GM12865 (cell line): ENCODE measurements at regions not wholly inside any gene's neighbourhood (a gene's known extent, or its start where the extent isn't known, plus 50 kb on each side); places are given as distances from the start of the nearest gene placed in this dataset.

Experiments
- DNase-seq: peaks from one replicate; pipeline ENCODE4 v3.0.0; 2010; ENCODE audit warnings: low read depth
- H3K4me3 ChIP-seq: 2 replicates; pipeline ENCODE4 v1.5.1; 2011; ENCODE audit warnings: mild to moderate bottlenecking, low read depth, low read length, control low read depth
- TF ChIP-seq, protein P1 (sequence below): IDR thresholded peaks from 2 replicates; pipeline ENCODE4 v1.5.1; 2011; ENCODE audit warnings: low read length, control low read depth, low read depth, inconsistent platforms; ENCODE audit not compliant: insufficient read depth; ENCODE audit errors: missing control alignments

DNA sequence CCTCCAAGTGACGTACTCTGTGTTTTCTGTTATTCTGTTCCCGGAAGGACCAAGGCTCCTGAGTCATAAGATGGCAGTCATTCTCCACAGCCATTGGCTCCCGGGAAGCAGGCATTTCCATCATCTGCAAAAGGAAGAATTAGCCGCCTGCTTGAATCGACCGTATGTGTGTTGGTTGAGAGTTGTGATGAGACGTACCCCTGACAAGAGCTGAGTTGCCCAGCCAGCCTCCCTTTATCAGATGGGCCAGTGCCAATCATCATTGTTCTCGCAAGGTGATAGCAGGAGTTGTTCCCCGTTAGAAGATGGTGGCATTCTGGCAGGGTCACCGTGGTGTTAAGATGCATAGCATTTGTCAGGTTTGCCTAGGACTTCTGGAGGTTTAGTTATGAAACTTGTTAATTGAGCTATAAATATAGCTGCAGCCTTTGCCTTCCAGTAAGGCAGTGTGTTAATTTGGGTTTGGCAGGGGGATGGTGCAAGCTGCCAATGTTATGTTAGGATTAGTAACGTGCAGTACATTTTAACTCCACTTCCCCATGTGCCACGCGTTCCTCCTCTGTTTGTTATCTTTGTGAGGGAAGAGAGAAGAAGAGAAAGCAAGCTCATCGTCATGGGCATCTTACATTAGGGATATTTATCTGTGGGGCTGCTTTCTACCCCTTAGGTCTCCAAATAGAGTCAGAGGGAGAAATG is 652.7 kb upstream of the FANCL start:
- no peak for DNase-seq
- H3K4me3 ChIP-seq, result no peak overlapping the region
- TF ChIP-seq, protein P1, sequence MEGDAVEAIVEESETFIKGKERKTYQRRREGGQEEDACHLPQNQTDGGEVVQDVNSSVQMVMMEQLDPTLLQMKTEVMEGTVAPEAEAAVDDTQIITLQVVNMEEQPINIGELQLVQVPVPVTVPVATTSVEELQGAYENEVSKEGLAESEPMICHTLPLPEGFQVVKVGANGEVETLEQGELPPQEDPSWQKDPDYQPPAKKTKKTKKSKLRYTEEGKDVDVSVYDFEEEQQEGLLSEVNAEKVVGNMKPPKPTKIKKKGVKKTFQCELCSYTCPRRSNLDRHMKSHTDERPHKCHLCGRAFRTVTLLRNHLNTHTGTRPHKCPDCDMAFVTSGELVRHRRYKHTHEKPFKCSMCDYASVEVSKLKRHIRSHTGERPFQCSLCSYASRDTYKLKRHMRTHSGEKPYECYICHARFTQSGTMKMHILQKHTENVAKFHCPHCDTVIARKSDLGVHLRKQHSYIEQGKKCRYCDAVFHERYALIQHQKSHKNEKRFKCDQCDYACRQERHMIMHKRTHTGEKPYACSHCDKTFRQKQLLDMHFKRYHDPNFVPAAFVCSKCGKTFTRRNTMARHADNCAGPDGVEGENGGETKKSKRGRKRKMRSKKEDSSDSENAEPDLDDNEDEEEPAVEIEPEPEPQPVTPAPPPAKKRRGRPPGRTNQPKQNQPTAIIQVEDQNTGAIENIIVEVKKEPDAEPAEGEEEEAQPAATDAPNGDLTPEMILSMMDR, result no peak

GRCh38 chr2:58891828-58892377 is 650.8 kb upstream of the FANCL start:
- no peak overlapping the region for H3K4me3 ChIP-seq
- DNase-seq, result no peak
- TF ChIP-seq, protein P1, result no peak

GRCh38 chr2:58890865-58891525 is 649.9 kb upstream of the FANCL start:
- no peak overlapping the region for H3K4me3 ChIP-seq
- no peak for DNase-seq
- TF ChIP-seq, protein P1, result no peak

DNA sequence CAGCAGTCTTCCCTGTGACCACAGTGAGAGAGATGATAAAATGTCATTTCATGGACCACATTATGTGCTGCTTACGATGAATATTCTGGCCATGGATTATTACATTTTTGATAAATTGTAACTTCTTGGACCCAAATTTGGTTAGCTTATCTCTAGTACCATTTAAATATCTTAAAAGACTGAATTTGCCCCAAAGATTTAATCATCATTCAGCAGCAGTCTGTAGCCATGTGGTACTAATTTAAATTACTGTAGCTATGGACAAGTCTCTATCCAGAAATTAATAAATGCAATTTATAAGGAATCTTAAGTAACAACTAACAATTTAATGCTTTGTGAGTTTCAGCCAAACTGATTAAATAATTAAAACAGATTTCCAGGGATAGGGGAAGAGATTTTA is 644.9 kb upstream of the FANCL start:
- no peak for DNase-seq
- no peak overlapping the region for H3K4me3 ChIP-seq
- TF ChIP-seq, protein P1, result no peak

DNA sequence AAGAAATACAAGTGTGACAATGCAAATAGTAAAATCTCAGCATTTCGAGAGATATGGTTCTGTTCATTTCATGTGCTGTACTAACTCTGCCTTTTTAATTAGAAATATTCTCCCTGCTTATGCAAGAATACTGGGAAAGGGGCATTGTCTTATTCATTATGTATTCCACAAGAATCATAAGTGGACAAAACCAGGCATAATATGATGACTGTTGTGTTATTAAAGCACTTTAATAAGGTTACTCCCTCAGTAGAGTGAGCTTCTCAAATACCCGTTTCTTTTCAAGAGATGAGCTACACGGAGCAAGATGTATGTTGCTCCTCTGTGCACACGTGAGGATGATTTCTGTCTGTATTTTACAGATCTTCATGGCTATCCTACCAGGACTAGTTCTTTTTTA is 638.7 kb upstream of the FANCL start:
- no peak for DNase-seq
- TF ChIP-seq, protein P1, result no peak
- H3K4me3 ChIP-seq, result no peak overlapping the region

DNA sequence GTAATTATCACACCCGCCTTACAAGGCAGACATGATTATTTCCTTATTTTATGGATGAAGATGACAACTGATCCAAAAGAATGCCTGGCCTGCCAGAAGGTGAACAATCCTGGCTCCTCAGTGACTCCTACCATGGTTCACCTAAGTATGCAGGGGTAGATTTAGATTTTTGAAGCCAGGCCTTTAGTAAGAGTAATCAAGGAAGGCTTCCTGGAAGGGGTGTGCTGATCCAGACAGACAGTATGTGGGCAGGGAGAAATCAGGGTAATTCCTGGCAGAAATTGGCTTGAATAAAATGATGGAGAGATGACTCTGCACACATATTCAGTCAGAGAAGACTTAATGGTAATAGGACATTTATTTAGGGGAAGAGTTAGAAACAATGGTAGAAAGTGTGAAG is 637.7 kb upstream of the FANCL start:
- TF ChIP-seq, protein P1, result no peak
- DNase-seq, result no peak
- no peak overlapping the region for H3K4me3 ChIP-seq

GRCh38 chr2:58876126-58876525 is 635.0 kb upstream of the FANCL start:
- TF ChIP-seq, protein P1, result no peak
- no peak overlapping the region for H3K4me3 ChIP-seq
- no peak for DNase-seq
